H9 (cell line): ENCODE measurements at regions not wholly inside any gene's neighbourhood (a gene's known extent, or its start where the extent isn't known, plus 50 kb on each side); places are given as distances from the start of the nearest gene placed in this dataset.

Source experiments
- DNase-seq: peaks from one replicate; pipeline ENCODE4 v3.0.0-alpha.2; 2017
- H2AFZ ChIP-seq: one replicate; pipeline ENCODE4 v1.6.1; 2013; ENCODE audit warnings: mild to moderate bottlenecking, low read length, control low read depth, moderate library complexity
- H2AK5ac ChIP-seq: 2 replicates; pipeline ENCODE4 v1.6.1; 2013; ENCODE audit warnings: low read length, control low read depth, mixed read lengths; ENCODE audit not compliant: insufficient read length
- H2BK120ac ChIP-seq: one replicate; pipeline ENCODE4 v1.6.1; 2013; ENCODE audit warnings: low read depth, mild to moderate bottlenecking, low read length, control low read depth, inconsistent platforms; ENCODE audit not compliant: poor library complexity, severe bottlenecking
- H2BK12ac ChIP-seq: 2 replicates; pipeline ENCODE4 v1.6.1; 2013; ENCODE audit warnings: low read length, control low read depth, mixed read lengths, low read depth; ENCODE audit not compliant: insufficient read length
- H2BK15ac ChIP-seq: 2 replicates; pipeline ENCODE4 v1.6.1; 2013; ENCODE audit warnings: low read depth, low read length, control low read depth
- H2BK20ac ChIP-seq: one replicate; pipeline ENCODE4 v1.6.1; 2013; ENCODE audit warnings: low read depth, mild to moderate bottlenecking, low read length, control low read depth, inconsistent platforms; ENCODE audit not compliant: poor library complexity, severe bottlenecking
- H2BK5ac ChIP-seq: 2 replicates; pipeline ENCODE4 v1.6.1; 2013; ENCODE audit warnings: low read length, control low read depth, mixed read lengths; ENCODE audit not compliant: insufficient read length
- H3K14ac ChIP-seq: 2 replicates; pipeline ENCODE4 v1.6.1; 2013; ENCODE audit warnings: low read length, control low read depth; ENCODE audit not compliant: insufficient read depth
- H3K18ac ChIP-seq: 2 replicates; pipeline ENCODE4 v1.6.1; 2013; ENCODE audit warnings: low read depth, mild to moderate bottlenecking, mixed read lengths, low read length, control low read depth; ENCODE audit not compliant: insufficient read length
- H3K23ac ChIP-seq: 2 replicates; pipeline ENCODE4 v1.6.1; 2013; ENCODE audit warnings: low read length, control low read depth, mixed read lengths, low read depth; ENCODE audit not compliant: insufficient read length
- H3K23me2 ChIP-seq: 2 replicates; pipeline ENCODE4 v1.6.1; 2013; ENCODE audit warnings: low read depth, mild to moderate bottlenecking, mixed read lengths, low read length, control low read depth; ENCODE audit not compliant: insufficient read length, poor library complexity, severe bottlenecking
- H3K27ac ChIP-seq: 2 replicates; pipeline ENCODE4 v1.5.1; 2013; ENCODE audit warnings: low read length, control low read depth, mixed read lengths, low read depth; ENCODE audit not compliant: insufficient read length
- H3K27me3 ChIP-seq: 2 replicates; pipeline ENCODE4 v1.6.1; 2013; ENCODE audit warnings: low read length, control low read depth, inconsistent platforms; ENCODE audit not compliant: insufficient read depth
- H3K4ac ChIP-seq: 2 replicates; pipeline ENCODE4 v1.6.1; 2013; ENCODE audit warnings: low read depth, mild to moderate bottlenecking, control low read depth, inconsistent platforms, low read length, moderate library complexity
- H3K4me1 ChIP-seq: 2 replicates; pipeline ENCODE4 v1.6.1; 2013; ENCODE audit warnings: low read length, control low read depth, inconsistent platforms; ENCODE audit not compliant: insufficient read depth
- H3K4me2 ChIP-seq: 2 replicates; pipeline ENCODE4 v1.6.1; 2013; ENCODE audit warnings: low read length, control low read depth, mixed read lengths; ENCODE audit not compliant: insufficient read length, insufficient read depth
- H3K56ac ChIP-seq: 2 replicates; pipeline ENCODE4 v1.6.1; 2013; ENCODE audit warnings: low read depth, mild to moderate bottlenecking, mixed read lengths, low read length, control low read depth; ENCODE audit not compliant: insufficient read length
- H3K79me1 ChIP-seq: 2 replicates; pipeline ENCODE4 v1.6.1; 2013; ENCODE audit warnings: low read depth, mild to moderate bottlenecking, moderate library complexity, low read length, control low read depth, inconsistent platforms; ENCODE audit not compliant: insufficient read depth, poor library complexity, severe bottlenecking
- H3K79me2 ChIP-seq: 2 replicates; pipeline ENCODE4 v1.6.1; 2013; ENCODE audit warnings: low read length, control low read depth, inconsistent platforms; ENCODE audit not compliant: insufficient read depth
- H3K9ac ChIP-seq: 2 replicates; pipeline ENCODE4 v1.6.1; 2013; ENCODE audit warnings: low read length, control low read depth, mixed read lengths; ENCODE audit not compliant: insufficient read length; ENCODE audit errors: extremely low read depth
- H3K9me3 ChIP-seq: one replicate; pipeline ENCODE4 v1.6.1; 2013; ENCODE audit warnings: low read depth, low read length, inconsistent platforms; ENCODE audit not compliant: control insufficient read depth
- H3T11ph ChIP-seq: one replicate; pipeline ENCODE4 v1.6.1; 2013; ENCODE audit warnings: mild to moderate bottlenecking, low read length, control low read depth, inconsistent platforms
- H4K20me1 ChIP-seq: one replicate; pipeline ENCODE4 v1.6.1; 2013; ENCODE audit not compliant: control insufficient read depth, insufficient read length, insufficient read depth
- H4K5ac ChIP-seq: 2 replicates; pipeline ENCODE4 v1.6.1; 2013; ENCODE audit warnings: low read depth, mild to moderate bottlenecking, mixed read lengths, low read length, control low read depth; ENCODE audit not compliant: insufficient read length
- H4K8ac ChIP-seq: replicated peaks from 2 replicates; pipeline ENCODE4 v1.6.1; 2013; ENCODE audit warnings: low read length, control low read depth, mixed read lengths, low read depth; ENCODE audit not compliant: insufficient read length
- H4K91ac ChIP-seq: 2 replicates; pipeline ENCODE4 v1.6.1; 2013; ENCODE audit warnings: low read depth, mild to moderate bottlenecking, moderate library complexity, mixed read lengths, low read length, control low read depth; ENCODE audit not compliant: insufficient read length
- H3K27ac Mint-ChIP-seq, 3 experiments: 2 replicates in 2 of 3; 3 replicates in 1 of 3; pipeline ENCODE4 v1.8.0; 2020 to 2021; ENCODE audit warnings: mixed read lengths in 3 of 3, mild to moderate bottlenecking in 1 of 3, moderate library complexity in 1 of 3
- H3K27me3 Mint-ChIP-seq: 2 replicates; pipeline ENCODE4 v1.8.0; 2021; ENCODE audit warnings: low read depth, mild to moderate bottlenecking, moderate library complexity, mixed read lengths
- H3K36me3 Mint-ChIP-seq, 3 experiments: 2 replicates in 2 of 3; 3 replicates in 1 of 3; pipeline ENCODE4 v1.8.0; 2020 to 2021; ENCODE audit warnings: low read depth in 3 of 3, mixed read lengths in 3 of 3; ENCODE audit not compliant: insufficient read depth in 1 of 3
- H3K4me1 Mint-ChIP-seq, 2 experiments: 2 replicates each; pipeline ENCODE4 v1.8.0; 2020; ENCODE audit warnings: mixed read lengths in 2 of 2
- H3K4me3 Mint-ChIP-seq, 2 experiments: 2 replicates in 1 of 2; 3 replicates in 1 of 2; pipeline ENCODE4 v1.8.0; 2020 to 2021; ENCODE audit warnings: mild to moderate bottlenecking in 2 of 2, mixed read lengths in 2 of 2, moderate library complexity in 1 of 2
- H3K9me3 Mint-ChIP-seq, 2 experiments: 2 replicates in 1 of 2; 3 replicates in 1 of 2; pipeline ENCODE4 v1.8.0; 2020; ENCODE audit warnings: mild to moderate bottlenecking in 2 of 2, mixed read lengths in 2 of 2, moderate library complexity in 1 of 2
- WGBS: extraction: QIAGEN DNeasy Blood & Tissue Kit; methylation state at CpG from one replicate; pipeline ENCODE4 v1.1.7; 2013; ENCODE audit warnings: missing lambda C conversion rate, low lambda C conversion rate, mixed read lengths; ENCODE audit not compliant: insufficient read length; ENCODE audit errors: extremely low coverage; 5-methylcytosine and 5-hydroxymethylcytosine counted together
- TF ChIP-seq, protein P1 (sequence below): fragments of 200-600 bp; sonication (generic); conservative IDR thresholded peaks from 3 replicates; pipeline ENCODE4 v1.8.0; 2021; ENCODE audit warnings: antibody characterized with exemption, mild to moderate bottlenecking

DNA sequence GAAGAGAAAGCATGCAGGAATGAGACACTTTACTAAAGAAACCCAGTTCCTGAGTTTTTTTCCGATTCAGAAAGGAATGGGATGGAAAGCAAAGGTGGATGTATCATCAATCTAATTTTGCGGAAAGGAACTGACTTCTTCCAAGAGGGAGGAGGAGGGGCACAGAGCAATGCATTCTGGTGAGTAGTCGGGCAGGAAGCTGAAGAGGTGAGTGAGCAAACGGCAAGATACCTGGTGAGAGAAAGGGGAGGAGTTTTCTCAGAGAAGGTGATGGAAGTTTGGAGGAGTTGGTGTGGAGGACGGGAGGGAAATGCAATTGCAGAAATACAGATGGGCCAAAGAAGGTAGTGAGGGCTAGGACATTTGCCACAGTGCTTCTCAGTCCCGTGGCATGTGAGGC, 713.2 kb downstream of the KCNJ2 start:
- Mint-ChIP-seq H3K36me3 (peaks cover 0 to 5% (median 5%) of the 10 kb centered on the region in 3 experiments; a peak in 4 of 7 replicates), H3K27ac (no peak overlapping the region; a peak in 1 of 7 replicates), H3K9me3 (peaks cover 0 to 16% of the 10 kb centered on the region in 2 experiments; a peak in 3 of 5 replicates), H3K4me3 (no peak overlapping the region), H3K4me1 (peaks cover 8 to 13% of the 10 kb centered on the region in 2 experiments), H3K27me3 (peaks cover 2% of the 10 kb centered on the region; the same call in 1 of the 2 replicates)
- TF ChIP-seq, protein P1, sequence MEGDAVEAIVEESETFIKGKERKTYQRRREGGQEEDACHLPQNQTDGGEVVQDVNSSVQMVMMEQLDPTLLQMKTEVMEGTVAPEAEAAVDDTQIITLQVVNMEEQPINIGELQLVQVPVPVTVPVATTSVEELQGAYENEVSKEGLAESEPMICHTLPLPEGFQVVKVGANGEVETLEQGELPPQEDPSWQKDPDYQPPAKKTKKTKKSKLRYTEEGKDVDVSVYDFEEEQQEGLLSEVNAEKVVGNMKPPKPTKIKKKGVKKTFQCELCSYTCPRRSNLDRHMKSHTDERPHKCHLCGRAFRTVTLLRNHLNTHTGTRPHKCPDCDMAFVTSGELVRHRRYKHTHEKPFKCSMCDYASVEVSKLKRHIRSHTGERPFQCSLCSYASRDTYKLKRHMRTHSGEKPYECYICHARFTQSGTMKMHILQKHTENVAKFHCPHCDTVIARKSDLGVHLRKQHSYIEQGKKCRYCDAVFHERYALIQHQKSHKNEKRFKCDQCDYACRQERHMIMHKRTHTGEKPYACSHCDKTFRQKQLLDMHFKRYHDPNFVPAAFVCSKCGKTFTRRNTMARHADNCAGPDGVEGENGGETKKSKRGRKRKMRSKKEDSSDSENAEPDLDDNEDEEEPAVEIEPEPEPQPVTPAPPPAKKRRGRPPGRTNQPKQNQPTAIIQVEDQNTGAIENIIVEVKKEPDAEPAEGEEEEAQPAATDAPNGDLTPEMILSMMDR = no peak
- no peaks in the 10 kb centered on the region for H3K27me3 ChIP-seq
- no peak overlapping the region for H2BK15ac ChIP-seq
- H4K91ac ChIP-seq = no peak overlapping the region
- H4K5ac ChIP-seq = no peak overlapping the region
- H3K4ac ChIP-seq = no peak overlapping the region
- H3K4me2 ChIP-seq = no peak overlapping the region
- DNase-seq = peak; percentile 53
- H3K18ac ChIP-seq = no peak overlapping the region
- no peak overlapping the region for H3K9ac ChIP-seq
- H2BK20ac ChIP-seq = no peak overlapping the region
- H3K9me3 ChIP-seq = no peaks in the 10 kb centered on the region
- H3K56ac ChIP-seq = no peak overlapping the region
- no peak overlapping the region for H2BK5ac ChIP-seq
- no peak overlapping the region for H2BK120ac ChIP-seq
- H3K14ac ChIP-seq = no peak overlapping the region
- no peak overlapping the region for H2BK12ac ChIP-seq
- no peak overlapping the region for H3K23ac ChIP-seq
- no peaks in the 10 kb centered on the region for H4K20me1 ChIP-seq
- H3K23me2 ChIP-seq = no peaks in the 10 kb centered on the region
- no peaks in the 10 kb centered on the region; the same call in 1 of the 2 replicates for H3K4me1 ChIP-seq
- no peaks in the 10 kb centered on the region for H3K79me2 ChIP-seq
- H2AFZ ChIP-seq = no peak overlapping the region
- no peak overlapping the region for H3K27ac ChIP-seq
- no peak overlapping the region for H2AK5ac ChIP-seq
- no peak overlapping the region for H4K8ac ChIP-seq
- H3K79me1 ChIP-seq = no peaks in the 10 kb centered on the region
- H3T11ph ChIP-seq = no peak overlapping the region
- WGBS = no CpG with 5 or more reads among the region's 6 CpGs
